Neuronal stem cell (in vitro differentiated cells): ENCODE measurements at regions not wholly inside any gene's neighbourhood (a gene's known extent, or its start where the extent isn't known, plus 50 kb on each side); places are given as distances from the start of the nearest gene placed in this dataset.
"Not testable (repeated sequence)": the region's sequence is repeated elsewhere in the genome, so short reads cannot be mapped to it uniquely, and the experiment has no call there.

Source experiments
- DNase-seq: peaks from one replicate; pipeline ENCODE4 v3.0.0-alpha.2; 2013; ENCODE audit warnings: low spot score
- H2AFZ ChIP-seq: one replicate; pipeline ENCODE4 v1.6.1; 2013; ENCODE audit warnings: mild to moderate bottlenecking, low read length, inconsistent platforms
- H2AK5ac ChIP-seq: 2 replicates; pipeline ENCODE4 v1.6.1; 2013; ENCODE audit warnings: low read depth, mild to moderate bottlenecking, inconsistent platforms, low read length, moderate library complexity, mixed read lengths
- H2BK120ac ChIP-seq: 2 replicates; pipeline ENCODE4 v1.6.1; 2013; ENCODE audit warnings: low read depth, mild to moderate bottlenecking, inconsistent platforms, low read length, moderate library complexity, mixed read lengths
- H2BK12ac ChIP-seq: one replicate; pipeline ENCODE4 v1.6.1; 2013; ENCODE audit warnings: low read length, inconsistent platforms
- H2BK15ac ChIP-seq: 2 replicates; pipeline ENCODE4 v1.6.1; 2013; ENCODE audit warnings: mild to moderate bottlenecking, low read length, inconsistent platforms, mixed read lengths
- H2BK5ac ChIP-seq: one replicate; pipeline ENCODE4 v1.6.1; 2013; ENCODE audit warnings: inconsistent platforms, mild to moderate bottlenecking, low read length, moderate library complexity
- H3K14ac ChIP-seq: one replicate; pipeline ENCODE4 v1.6.1; 2013; ENCODE audit warnings: low read length, inconsistent platforms
- H3K18ac ChIP-seq: 2 replicates; pipeline ENCODE4 v1.6.1; 2013; ENCODE audit warnings: low read length, inconsistent platforms
- H3K23ac ChIP-seq: 2 replicates; pipeline ENCODE4 v1.6.1; 2013; ENCODE audit warnings: low read depth, mild to moderate bottlenecking, mixed read lengths, low read length, inconsistent platforms; ENCODE audit not compliant: poor library complexity
- H3K27ac ChIP-seq: replicated peaks from 3 replicates; pipeline ENCODE4 v1.5.1; 2013; ENCODE audit warnings: low read length, inconsistent platforms
- H3K27me3 ChIP-seq, 3 experiments: 2 replicates each; pipeline ENCODE4 v1.6.1; 2013; ENCODE audit warnings: low read length in 3 of 3, mild to moderate bottlenecking in 2 of 3, inconsistent platforms in 1 of 3, low read depth in 1 of 3, mixed read lengths in 1 of 3, moderate library complexity in 1 of 3; ENCODE audit not compliant: control insufficient read depth in 3 of 3, insufficient read depth in 3 of 3
- H3K36me3 ChIP-seq, 2 donors: replicated peaks in 1 of 2; 2 replicates each; pipeline ENCODE4 v1.6.1; 2013; ENCODE audit warnings: low read length in 2 of 2; ENCODE audit not compliant: control insufficient read depth in 2 of 2, insufficient read depth in 2 of 2
- H3K4ac ChIP-seq: 2 replicates; pipeline ENCODE4 v1.6.1; 2013; ENCODE audit warnings: inconsistent platforms, mild to moderate bottlenecking, low read length, moderate library complexity
- H3K4me1 ChIP-seq, 2 donors: 1 replicate in 1 of 2; 2 replicates in 1 of 2; pipeline ENCODE4 v1.6.1; 2013; ENCODE audit warnings: low read length in 2 of 2, low read depth in 1 of 2; ENCODE audit not compliant: control insufficient read depth in 2 of 2, insufficient read depth in 1 of 2
- H3K4me2 ChIP-seq: one replicate; pipeline ENCODE4 v1.6.1; 2013; ENCODE audit warnings: mild to moderate bottlenecking, low read length, inconsistent platforms; ENCODE audit not compliant: insufficient read depth, poor library complexity, severe bottlenecking
- H3K4me3 ChIP-seq, 2 donors: 2 replicates each; pipeline ENCODE4 v1.5.1; 2013; ENCODE audit warnings: low read length in 2 of 2, mild to moderate bottlenecking in 2 of 2, inconsistent platforms in 1 of 2, moderate library complexity in 1 of 2
- H3K79me1 ChIP-seq: one replicate; pipeline ENCODE4 v1.6.1; 2013; ENCODE audit warnings: low read depth, mild to moderate bottlenecking, inconsistent platforms, low read length, moderate library complexity
- H3K9ac ChIP-seq: one replicate; pipeline ENCODE4 v1.6.1; 2013; ENCODE audit warnings: mild to moderate bottlenecking, low read depth, low read length, inconsistent platforms; ENCODE audit not compliant: poor library complexity
- H3K9me3 ChIP-seq, 2 donors: replicated peaks in 1 of 2; 2 replicates each; pipeline versions ENCODE3 to v1.6.1; 2013; ENCODE audit warnings: low read length in 2 of 2, mild to moderate bottlenecking in 2 of 2, inconsistent platforms in 1 of 2, low read depth in 1 of 2, mixed read lengths in 1 of 2, moderate library complexity in 1 of 2; ENCODE audit not compliant: control insufficient read depth in 2 of 2, insufficient read depth in 1 of 2
- H4K8ac ChIP-seq: one replicate; pipeline ENCODE4 v1.6.1; 2013; ENCODE audit warnings: low read depth, mild to moderate bottlenecking, inconsistent platforms, low read length, moderate library complexity
- H4K91ac ChIP-seq: one replicate; pipeline ENCODE4 v1.6.1; 2013; ENCODE audit warnings: low read length, low read depth, mild to moderate bottlenecking, inconsistent platforms; ENCODE audit not compliant: poor library complexity
- WGBS, 2 donors: extraction: QIAGEN DNeasy Blood & Tissue Kit; methylation state at CpG; one replicate each; pipeline ENCODE4 v1.1.7; 2013; ENCODE audit warnings: missing lambda C conversion rate in 2 of 2, mixed read lengths in 1 of 2; ENCODE audit not compliant: insufficient read length in 2 of 2, insufficient replicate concordance in 1 of 2; ENCODE audit errors: extremely low coverage in 2 of 2; 5-methylcytosine and 5-hydroxymethylcytosine counted together

DNA sequence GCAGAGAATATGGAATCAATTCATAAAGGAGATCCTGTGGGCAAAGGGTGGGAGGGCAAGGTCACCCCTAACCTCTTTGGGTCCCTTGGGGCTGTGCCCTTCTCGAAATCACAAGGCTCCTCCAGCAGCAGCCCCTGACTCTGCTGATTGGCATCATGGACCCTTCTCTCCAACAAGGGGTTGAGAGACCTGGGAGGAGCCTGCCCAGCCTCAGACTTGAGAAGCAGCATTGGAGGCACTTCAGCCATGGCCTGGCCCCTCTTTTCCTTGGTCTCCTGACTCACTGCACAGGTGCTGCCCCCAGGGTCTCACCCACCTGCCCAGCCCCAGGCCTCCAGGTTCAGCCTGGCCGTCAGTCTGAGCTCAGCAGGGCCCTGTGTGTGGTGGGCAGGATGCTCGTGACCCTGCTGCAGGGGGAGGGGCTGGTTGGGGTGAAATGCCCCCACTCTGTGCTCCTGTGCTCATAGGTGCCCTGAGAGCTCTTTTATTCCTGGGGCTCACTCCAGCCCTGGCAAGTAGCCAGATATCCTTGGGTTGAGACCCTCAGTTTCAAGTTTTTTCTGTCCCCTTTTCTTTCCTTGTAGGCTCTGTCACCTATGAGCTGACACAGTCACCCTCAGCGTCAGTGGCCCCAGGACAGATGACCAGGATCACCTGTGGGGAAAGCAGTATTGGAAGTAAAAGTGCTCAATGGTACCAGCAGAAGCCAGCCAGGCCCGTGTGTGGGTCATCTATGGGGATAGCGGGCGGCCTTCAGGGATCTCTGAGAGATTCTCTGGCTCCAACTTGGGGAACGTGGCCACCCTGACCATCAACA, 110.8 kb downstream of the GGTLC2 start:
- no peak overlapping the region for H2BK5ac ChIP-seq
- no peaks in the 10 kb centered on the region for H3K36me3 ChIP-seq
- H3K9me3 ChIP-seq, result no peaks in the 10 kb centered on the region
- H3K9ac ChIP-seq, result no peak overlapping the region
- H3K4me2 ChIP-seq, result no peak overlapping the region
- H3K14ac ChIP-seq, result no peak overlapping the region
- H2BK120ac ChIP-seq, result no peak overlapping the region
- H3K79me1 ChIP-seq, result peaks cover 2% of the 10 kb centered on the region
- no peak overlapping the region for H2AK5ac ChIP-seq
- no peak overlapping the region for H3K18ac ChIP-seq
- no peak overlapping the region for H3K27ac ChIP-seq
- H3K4ac ChIP-seq, result no peak overlapping the region
- DNase-seq, result no peak
- no peaks in the 10 kb centered on the region for H3K4me1 ChIP-seq
- H3K27me3 ChIP-seq, result peaks cover 0 to 4% (median 2%) of the 10 kb centered on the region in 3 experiments
- no peak overlapping the region for H2AFZ ChIP-seq
- no CpG with 5 or more reads among the region's 8 CpGs for WGBS, 2 donors
- no peak overlapping the region for H3K23ac ChIP-seq
- H4K8ac ChIP-seq, result no peak overlapping the region
- H2BK12ac ChIP-seq, result no peak overlapping the region
- H2BK15ac ChIP-seq, result no peak overlapping the region
- no peak overlapping the region for H3K4me3 ChIP-seq
- no peak overlapping the region for H4K91ac ChIP-seq

- no peak overlapping the region for H2AFZ ChIP-seq
- no peak overlapping the region for H4K91ac ChIP-seq
- H3K9me3 ChIP-seq, result no peaks in the 10 kb centered on the region
- no peak overlapping the region for H3K23ac ChIP-seq
- no peak overlapping the region for H2BK12ac ChIP-seq
- no peaks in the 10 kb centered on the region for H3K4me1 ChIP-seq
- H3K27ac ChIP-seq, result no peak overlapping the region
- H3K9ac ChIP-seq, result no peak overlapping the region
- no peak for DNase-seq
- H3K18ac ChIP-seq, result no peak overlapping the region
- H4K8ac ChIP-seq, result no peak overlapping the region
- peaks cover 0 to 4% (median 2%) of the 10 kb centered on the region in 3 experiments for H3K27me3 ChIP-seq
- H3K4ac ChIP-seq, result peak overlapping the region; percentile 53
- H2BK15ac ChIP-seq, result no peak overlapping the region
- no peak overlapping the region for H2BK5ac ChIP-seq
- H3K14ac ChIP-seq, result peak overlapping the region; percentile 38
- no peak overlapping the region for H3K4me2 ChIP-seq
- H2BK120ac ChIP-seq, result no peak overlapping the region
- no peaks in the 10 kb centered on the region for H3K36me3 ChIP-seq
- no peak overlapping the region for H3K4me3 ChIP-seq
- peaks cover 2% of the 10 kb centered on the region for H3K79me1 ChIP-seq
- no peak overlapping the region for H2AK5ac ChIP-seq
These were observed 111.3 kb downstream of the GGTLC2 start for GRCh38 chr22:22755778-22756100.

GRCh38 chr22:22756109-22756508, 111.7 kb downstream of the GGTLC2 start:
- H3K27me3 ChIP-seq, result peaks cover 0 to 4% (median 2%) of the 10 kb centered on the region in 3 experiments
- H3K36me3 ChIP-seq, result no peaks in the 10 kb centered on the region
- DNase-seq, result no peak
- H2BK15ac ChIP-seq, result no peak overlapping the region
- WGBS, 2 donors, result no CpG with 5 or more reads among the region's 3 CpGs
- H3K27ac ChIP-seq, result no peak overlapping the region
- H3K14ac ChIP-seq, result peak overlapping the region; percentile 38
- no peaks in the 10 kb centered on the region for H3K9me3 ChIP-seq
- H2BK5ac ChIP-seq, result no peak overlapping the region
- no peaks in the 10 kb centered on the region for H3K4me1 ChIP-seq
- no peak overlapping the region for H2AFZ ChIP-seq
- H3K18ac ChIP-seq, result peak overlapping the region; percentile 38
- no peak overlapping the region for H3K4ac ChIP-seq
- no peak overlapping the region for H2BK12ac ChIP-seq
- no peak overlapping the region for H4K8ac ChIP-seq
- no peak overlapping the region for H3K4me3 ChIP-seq
- no peak overlapping the region for H2AK5ac ChIP-seq
- no peak overlapping the region for H4K91ac ChIP-seq
- no peak overlapping the region for H3K9ac ChIP-seq
- H3K4me2 ChIP-seq, result no peak overlapping the region
- H3K23ac ChIP-seq, result no peak overlapping the region
- H3K79me1 ChIP-seq, result peaks cover 2% of the 10 kb centered on the region
- no peak overlapping the region for H2BK120ac ChIP-seq

DNA sequence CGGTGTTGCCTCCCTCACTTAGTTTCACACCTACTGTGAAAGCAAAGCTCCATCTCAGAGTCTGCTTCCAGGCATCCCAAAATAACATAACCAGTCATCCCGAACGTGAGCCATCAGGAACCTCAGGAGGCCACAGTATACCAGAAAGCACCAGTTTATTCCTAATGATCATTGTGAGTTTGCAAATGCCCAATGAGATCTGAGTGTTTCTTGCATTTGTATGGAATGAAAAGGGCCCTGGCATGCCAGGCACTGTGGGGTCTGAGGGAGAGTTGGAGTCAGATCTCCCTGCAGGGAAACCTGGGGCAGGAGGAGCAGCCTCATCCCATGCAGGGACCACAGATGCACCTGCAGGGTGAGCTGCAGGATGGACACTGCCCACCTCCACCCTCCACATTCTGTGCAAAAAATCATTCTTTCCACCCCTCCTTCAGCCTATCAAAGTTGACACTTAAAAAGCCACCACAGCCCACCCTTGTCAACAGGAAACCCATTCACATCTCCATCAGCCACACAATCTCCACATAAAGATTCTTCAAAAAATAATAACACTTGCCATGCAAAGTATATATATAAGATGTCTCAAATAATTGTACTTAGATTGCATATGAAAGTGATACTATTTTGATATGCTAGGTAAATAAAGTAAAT, 112.3 kb downstream of the GGTLC2 start:
- not testable (repeated sequence) for H3K4ac ChIP-seq, H3K36me3 ChIP-seq, H2AK5ac ChIP-seq, H4K8ac ChIP-seq, H3K27me3 ChIP-seq, H3K4me2 ChIP-seq, H3K9ac ChIP-seq, H3K79me1 ChIP-seq, DNase-seq, H2BK5ac ChIP-seq, H3K9me3 ChIP-seq, H2BK15ac ChIP-seq, H2BK120ac ChIP-seq, H3K4me3 ChIP-seq, H3K4me1 ChIP-seq, H4K91ac ChIP-seq, H3K27ac ChIP-seq, H2BK12ac ChIP-seq, H2AFZ ChIP-seq, H3K23ac ChIP-seq, H3K14ac ChIP-seq
- no CpG with 5 or more reads among the region's 3 CpGs for WGBS, 2 donors
- peak overlapping the region; percentile 11 for H3K18ac ChIP-seq
